ENCODE measurements at regions not wholly inside any gene's neighbourhood (a gene's known extent, or its start where the extent isn't known, plus 50 kb on each side); places are given as distances from the start of the nearest gene placed in this dataset.
"Not testable (repeated sequence)": the region's sequence is repeated elsewhere in the genome, so short reads cannot be mapped to it uniquely, and the experiment has no call there.

DNA sequence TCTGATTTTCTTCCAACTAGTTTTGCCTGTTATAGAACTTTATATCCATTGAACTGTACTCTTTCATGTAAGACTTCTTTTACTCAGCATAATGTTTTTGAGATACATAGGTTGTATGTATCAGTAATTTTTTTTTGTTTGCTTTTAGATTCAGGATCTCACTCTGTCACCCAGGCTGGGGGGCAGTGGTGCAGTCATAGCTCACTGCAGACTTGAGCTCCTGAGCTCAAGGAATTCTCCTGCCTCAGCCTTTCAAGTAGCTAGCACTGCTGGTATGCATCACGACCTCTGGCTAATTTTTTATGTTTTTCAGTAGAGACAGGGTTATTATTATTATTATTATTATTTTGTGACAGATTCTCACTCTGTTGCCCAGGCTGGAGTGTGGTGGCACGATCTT is 65.0 kb upstream of the DDHD1 start:
- Histone ChIP-seq H3K9me3 (no peaks in the 10 kb centered on the region), H3K36me3 (ENCODE audit: low read depth) (no peaks in the 10 kb centered on the region), H3K4me3 (no peak overlapping the region), H3K4me1 (ENCODE audit: low read depth) (peaks cover 7% of the 10 kb centered on the region)
- DNase-seq = no peak
- ATAC-seq = no peak
- intact Hi-C loops (cut with DNase I, micrococcal nuclease) = no loop called here
- TF ChIP-seq, protein P1, sequence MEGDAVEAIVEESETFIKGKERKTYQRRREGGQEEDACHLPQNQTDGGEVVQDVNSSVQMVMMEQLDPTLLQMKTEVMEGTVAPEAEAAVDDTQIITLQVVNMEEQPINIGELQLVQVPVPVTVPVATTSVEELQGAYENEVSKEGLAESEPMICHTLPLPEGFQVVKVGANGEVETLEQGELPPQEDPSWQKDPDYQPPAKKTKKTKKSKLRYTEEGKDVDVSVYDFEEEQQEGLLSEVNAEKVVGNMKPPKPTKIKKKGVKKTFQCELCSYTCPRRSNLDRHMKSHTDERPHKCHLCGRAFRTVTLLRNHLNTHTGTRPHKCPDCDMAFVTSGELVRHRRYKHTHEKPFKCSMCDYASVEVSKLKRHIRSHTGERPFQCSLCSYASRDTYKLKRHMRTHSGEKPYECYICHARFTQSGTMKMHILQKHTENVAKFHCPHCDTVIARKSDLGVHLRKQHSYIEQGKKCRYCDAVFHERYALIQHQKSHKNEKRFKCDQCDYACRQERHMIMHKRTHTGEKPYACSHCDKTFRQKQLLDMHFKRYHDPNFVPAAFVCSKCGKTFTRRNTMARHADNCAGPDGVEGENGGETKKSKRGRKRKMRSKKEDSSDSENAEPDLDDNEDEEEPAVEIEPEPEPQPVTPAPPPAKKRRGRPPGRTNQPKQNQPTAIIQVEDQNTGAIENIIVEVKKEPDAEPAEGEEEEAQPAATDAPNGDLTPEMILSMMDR (IDR thresholded peaks at IDR 0.05) = no peak

DNA sequence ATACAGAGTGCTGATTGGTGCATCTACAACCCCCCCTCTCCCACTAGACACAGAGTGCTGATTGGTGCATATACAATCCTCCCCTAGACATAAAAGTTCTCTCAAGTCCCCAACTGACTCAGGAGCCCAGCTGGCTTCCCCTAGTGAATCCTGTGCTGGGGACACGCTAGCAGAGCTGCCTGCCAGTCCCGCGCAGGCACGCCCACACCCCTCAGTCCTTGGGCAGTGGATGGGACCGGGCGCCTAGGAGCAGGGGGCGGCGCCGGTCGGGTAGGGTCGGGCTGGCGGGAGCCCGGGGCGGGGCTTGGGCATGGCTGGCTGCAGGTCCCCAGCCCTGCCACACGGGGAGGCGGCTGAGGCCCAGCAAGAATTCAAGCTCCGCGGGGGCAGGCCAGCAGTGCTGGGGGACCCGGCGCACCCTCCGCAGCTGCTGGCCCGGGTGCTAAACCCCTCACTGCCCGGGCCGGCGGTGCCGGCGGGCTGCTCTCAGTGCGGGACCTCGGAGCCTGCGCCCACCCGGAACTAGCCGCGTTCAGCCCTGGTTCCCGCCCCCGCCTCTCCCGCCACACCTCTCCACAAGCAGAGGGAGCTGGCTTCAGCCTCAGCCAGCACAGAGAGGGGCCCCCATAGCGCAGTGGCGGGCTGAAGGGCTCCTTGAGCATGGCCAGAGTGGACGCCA is 64.3 kb upstream of the DDHD1 start:
- DNase-seq = peak; percentile 78 to 85 (median 85)
- Histone ChIP-seq H3K36me3 (ENCODE audit: low read depth) (no peaks in the 10 kb centered on the region), H3K9me3 (no peaks in the 10 kb centered on the region), H3K4me3 (peak overlapping the region; percentile 30), H3K4me1 (ENCODE audit: low read depth) (peaks cover 7% of the 10 kb centered on the region)
- ATAC-seq = peak; percentile 99
- intact Hi-C loops (cut with DNase I, micrococcal nuclease) = no loop called here
- TF ChIP-seq, protein P1 (IDR thresholded peaks at IDR 0.05) = peak; percentile 58

DNA sequence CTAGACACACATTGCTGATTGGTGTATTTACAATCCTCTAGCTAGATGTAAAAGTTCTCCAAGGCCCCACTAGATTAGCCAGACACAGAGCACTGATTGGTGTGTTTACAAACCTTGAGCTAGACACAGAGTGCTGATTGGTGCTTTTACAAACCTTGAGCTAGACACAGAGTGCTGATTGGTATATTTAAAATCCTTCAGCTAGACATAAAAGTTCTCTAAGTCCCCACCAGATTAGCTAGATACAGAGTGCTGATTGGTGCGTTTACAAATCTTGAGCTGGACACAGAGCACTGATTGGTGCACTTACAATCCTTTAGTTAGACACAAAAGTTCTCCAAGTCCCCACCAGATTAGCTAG is 63.8 kb upstream of the DDHD1 start:
- H3K4me3 ChIP-seq; H3K9me3 ChIP-seq; ATAC-seq; intact Hi-C loops (cut with DNase I, micrococcal nuclease); H3K36me3 ChIP-seq (ENCODE audit: low read depth); H3K4me1 ChIP-seq (ENCODE audit: low read depth); DNase-seq: not testable (repeated sequence)

DNA sequence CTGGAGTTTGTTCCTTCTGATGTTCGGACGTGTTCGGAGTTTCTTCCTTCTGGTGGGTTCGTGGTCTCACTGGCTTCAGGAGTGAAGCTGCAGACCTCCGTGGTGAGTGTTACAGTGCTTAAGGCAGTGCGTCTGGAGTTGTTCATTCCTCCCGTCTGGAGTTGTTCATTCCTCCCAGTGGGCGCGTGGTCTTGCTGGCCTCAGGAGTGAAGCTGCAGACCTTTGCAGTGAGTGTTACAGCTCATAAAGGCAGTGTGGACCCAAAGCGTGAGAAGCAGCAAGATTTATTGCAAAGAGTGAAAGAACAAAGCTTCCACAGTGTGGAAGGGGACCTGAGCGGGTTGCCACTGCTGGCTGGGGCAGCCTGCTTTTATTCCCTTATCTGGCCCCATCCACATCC is 63.4 kb upstream of the DDHD1 start:
- H3K4me3 ChIP-seq; DNase-seq; intact Hi-C loops (cut with DNase I, micrococcal nuclease); H3K36me3 ChIP-seq (ENCODE audit: low read depth); H3K9me3 ChIP-seq; ATAC-seq; H3K4me1 ChIP-seq (ENCODE audit: low read depth): not testable (repeated sequence)

DNA sequence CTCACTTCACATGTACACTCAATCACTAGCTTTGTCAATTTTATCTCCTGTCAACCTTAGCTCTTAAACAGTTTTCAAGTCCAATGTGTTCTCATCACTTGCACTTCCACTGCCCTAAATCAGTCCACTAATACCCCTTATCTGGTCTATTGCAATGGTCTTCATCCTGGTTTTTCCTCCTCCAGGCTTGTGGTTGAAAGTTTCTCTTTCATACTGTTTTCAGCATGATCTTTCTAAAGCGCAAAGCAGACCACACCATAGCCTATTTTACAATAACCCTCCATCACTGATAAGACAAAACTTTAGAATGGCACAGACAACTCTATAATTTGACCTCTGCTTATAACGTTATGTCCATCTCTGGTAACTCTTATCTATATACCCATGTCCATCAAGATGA is 62.0 kb upstream of the DDHD1 start:
- no peak for ATAC-seq
- no peak for DNase-seq
- H3K36me3 ChIP-seq (ENCODE audit: low read depth) = no peaks in the 10 kb centered on the region
- no peak overlapping the region for H3K4me3 ChIP-seq
- intact Hi-C loops (cut with DNase I, micrococcal nuclease) = no loop called here
- TF ChIP-seq, protein P1 (IDR thresholded peaks at IDR 0.05) = no peak
- H3K9me3 ChIP-seq = no peaks in the 10 kb centered on the region
- peaks cover 7% of the 10 kb centered on the region for H3K4me1 ChIP-seq (ENCODE audit: low read depth)

DNA sequence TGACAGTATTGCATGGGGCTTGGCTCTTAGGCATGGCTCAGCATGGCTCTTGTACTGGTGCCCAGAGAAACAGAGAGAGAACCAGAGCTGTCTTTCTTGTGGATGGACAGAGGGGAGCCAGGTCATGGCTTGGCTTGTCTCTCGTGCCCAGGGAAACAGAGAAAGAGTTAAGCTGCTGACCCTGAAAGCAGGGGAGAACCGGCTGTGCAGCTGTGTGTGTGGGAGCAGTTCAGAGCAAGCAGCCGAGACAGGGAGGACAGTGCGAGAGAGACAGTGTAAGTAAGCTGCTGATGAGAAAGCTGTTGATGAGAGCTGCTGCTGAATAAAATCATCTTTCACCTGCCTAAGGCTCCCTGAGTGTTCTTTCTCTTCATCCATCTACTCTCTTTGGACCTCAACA is 61.3 kb upstream of the DDHD1 start:
- TF ChIP-seq, protein P1 (IDR thresholded peaks at IDR 0.05) = no peak
- Histone ChIP-seq H3K9me3 (no peaks in the 10 kb centered on the region), H3K36me3 (ENCODE audit: low read depth) (no peaks in the 10 kb centered on the region), H3K4me1 (ENCODE audit: low read depth) (peaks cover 7% of the 10 kb centered on the region), H3K4me3 (no peak overlapping the region)
- DNase-seq (no peak), ATAC-seq (no peak)
- intact Hi-C loops (cut with DNase I, micrococcal nuclease) = no loop called here

DNA sequence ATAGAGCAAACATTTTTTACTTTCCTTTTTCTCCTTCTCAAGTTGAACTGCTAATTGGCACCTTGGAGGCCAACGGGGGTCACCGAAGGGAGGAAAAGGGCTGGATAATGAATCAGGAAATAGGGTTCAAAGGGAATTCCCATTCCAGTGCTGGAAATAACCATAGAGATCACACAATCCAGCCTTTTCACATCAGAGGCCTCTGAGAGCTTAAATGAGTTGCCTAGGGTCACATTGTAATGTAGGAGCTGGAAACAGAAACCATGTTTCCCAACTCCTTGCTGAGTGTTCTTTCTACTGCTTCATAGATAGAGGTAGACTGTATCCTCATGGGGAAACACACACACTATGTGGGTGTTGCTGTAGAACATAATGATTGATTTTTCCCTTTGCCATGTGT is 60.6 kb upstream of the DDHD1 start:
- TF ChIP-seq, protein P1 (IDR thresholded peaks at IDR 0.05) = no peak
- peaks cover 2% of the 10 kb centered on the region for H3K4me1 ChIP-seq (ENCODE audit: low read depth)
- DNase-seq (no peak), ATAC-seq (no peak)
- intact Hi-C loops (cut with DNase I, micrococcal nuclease) = no loop called here
- no peak overlapping the region for H3K4me3 ChIP-seq
- H3K36me3 ChIP-seq (ENCODE audit: low read depth) = no peaks in the 10 kb centered on the region
- H3K9me3 ChIP-seq = no peaks in the 10 kb centered on the region

Data from mucosa of descending colon (tissue), 3 donors.